ENCODE measurements at regions not wholly inside any gene's neighbourhood (a gene's known extent, or its start where the extent isn't known, plus 50 kb on each side); places are given as distances from the start of the nearest gene placed in this dataset.

DNA sequence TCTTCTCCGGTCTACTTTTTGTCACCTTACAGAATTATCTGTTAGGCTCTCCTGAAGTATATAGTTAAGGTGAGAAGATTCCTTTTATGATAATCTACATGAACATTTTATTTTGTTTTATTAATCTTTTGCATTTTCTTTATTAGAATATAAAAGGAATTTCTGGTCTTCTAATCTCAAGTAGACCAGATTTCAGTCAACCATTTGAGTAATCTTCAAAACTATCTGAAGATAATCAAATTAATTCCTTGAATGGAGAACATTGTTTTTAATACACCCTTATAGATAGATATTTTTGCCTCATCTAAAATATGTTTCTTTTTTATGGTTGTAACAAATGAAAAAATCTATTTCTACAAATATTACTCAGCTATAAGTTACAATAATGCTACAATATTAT is 381.7 kb upstream of the PCDH20 start:
- TF ChIP-seq, protein P1, sequence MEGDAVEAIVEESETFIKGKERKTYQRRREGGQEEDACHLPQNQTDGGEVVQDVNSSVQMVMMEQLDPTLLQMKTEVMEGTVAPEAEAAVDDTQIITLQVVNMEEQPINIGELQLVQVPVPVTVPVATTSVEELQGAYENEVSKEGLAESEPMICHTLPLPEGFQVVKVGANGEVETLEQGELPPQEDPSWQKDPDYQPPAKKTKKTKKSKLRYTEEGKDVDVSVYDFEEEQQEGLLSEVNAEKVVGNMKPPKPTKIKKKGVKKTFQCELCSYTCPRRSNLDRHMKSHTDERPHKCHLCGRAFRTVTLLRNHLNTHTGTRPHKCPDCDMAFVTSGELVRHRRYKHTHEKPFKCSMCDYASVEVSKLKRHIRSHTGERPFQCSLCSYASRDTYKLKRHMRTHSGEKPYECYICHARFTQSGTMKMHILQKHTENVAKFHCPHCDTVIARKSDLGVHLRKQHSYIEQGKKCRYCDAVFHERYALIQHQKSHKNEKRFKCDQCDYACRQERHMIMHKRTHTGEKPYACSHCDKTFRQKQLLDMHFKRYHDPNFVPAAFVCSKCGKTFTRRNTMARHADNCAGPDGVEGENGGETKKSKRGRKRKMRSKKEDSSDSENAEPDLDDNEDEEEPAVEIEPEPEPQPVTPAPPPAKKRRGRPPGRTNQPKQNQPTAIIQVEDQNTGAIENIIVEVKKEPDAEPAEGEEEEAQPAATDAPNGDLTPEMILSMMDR (IDR thresholded peaks at IDR 0.05): no peak
- Histone ChIP-seq H3K4me3 (no peak overlapping the region), H3K4me1 (no peaks in the 10 kb centered on the region), H3K9me3 (no peaks in the 10 kb centered on the region), H3K27me3 (no peaks in the 10 kb centered on the region), H3K27ac (no peak overlapping the region), H3K36me3 (no peaks in the 10 kb centered on the region)
- no peak for DNase-seq (ENCODE audit: low spot score)

DNA sequence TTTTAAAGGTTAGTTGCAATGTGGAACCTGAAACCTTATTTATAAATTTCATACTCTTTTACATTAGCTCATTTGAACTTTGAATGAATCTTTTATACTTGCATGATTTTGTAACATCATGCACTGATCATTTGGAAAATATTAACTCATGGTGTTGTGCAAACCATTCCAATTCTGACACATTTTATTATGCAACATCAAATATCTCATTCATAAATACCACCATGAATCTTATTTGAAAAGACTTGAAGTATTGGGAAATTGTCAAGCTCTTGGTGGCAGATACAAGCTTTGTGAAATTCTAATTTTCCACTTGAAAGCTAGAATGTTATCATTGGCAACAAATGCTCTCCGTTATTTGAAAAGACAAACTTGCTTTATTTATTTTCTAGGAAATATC is 379.9 kb upstream of the PCDH20 start:
- H3K36me3 ChIP-seq: no peaks in the 10 kb centered on the region
- no peaks in the 10 kb centered on the region for H3K4me1 ChIP-seq
- H3K9me3 ChIP-seq: no peaks in the 10 kb centered on the region
- H3K27me3 ChIP-seq: no peaks in the 10 kb centered on the region
- no peak overlapping the region for H3K4me3 ChIP-seq
- TF ChIP-seq, protein P1 (IDR thresholded peaks at IDR 0.05): no peak
- no peak for DNase-seq (ENCODE audit: low spot score)
- no peak overlapping the region for H3K27ac ChIP-seq

DNA sequence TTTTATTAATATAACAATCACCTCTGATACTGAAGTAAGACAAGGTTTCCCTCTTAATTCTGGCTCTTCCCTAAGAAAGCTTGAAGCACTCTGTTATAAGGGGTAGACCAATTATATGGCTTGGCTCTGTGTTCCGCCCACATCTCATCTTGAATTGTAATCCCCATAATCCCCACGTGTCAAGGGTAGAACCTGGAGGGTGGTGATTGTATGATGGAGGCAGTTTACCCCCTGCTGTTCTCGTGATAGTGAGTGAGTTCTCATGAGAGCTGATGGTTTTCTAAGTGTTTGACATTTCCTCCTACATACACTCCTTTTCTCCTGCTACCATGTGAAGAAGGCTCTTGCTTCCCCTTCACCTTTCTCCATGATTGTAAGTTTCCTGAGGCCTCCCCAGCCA is 363.8 kb upstream of the PCDH20 start:
- no peak overlapping the region for H3K27ac ChIP-seq
- no peaks in the 10 kb centered on the region for H3K4me1 ChIP-seq
- no peaks in the 10 kb centered on the region for H3K9me3 ChIP-seq
- TF ChIP-seq, protein P1 (IDR thresholded peaks at IDR 0.05): no peak
- DNase-seq (ENCODE audit: low spot score): no peak
- no peaks in the 10 kb centered on the region for H3K27me3 ChIP-seq
- H3K4me3 ChIP-seq: no peak overlapping the region
- no peaks in the 10 kb centered on the region for H3K36me3 ChIP-seq

DNA sequence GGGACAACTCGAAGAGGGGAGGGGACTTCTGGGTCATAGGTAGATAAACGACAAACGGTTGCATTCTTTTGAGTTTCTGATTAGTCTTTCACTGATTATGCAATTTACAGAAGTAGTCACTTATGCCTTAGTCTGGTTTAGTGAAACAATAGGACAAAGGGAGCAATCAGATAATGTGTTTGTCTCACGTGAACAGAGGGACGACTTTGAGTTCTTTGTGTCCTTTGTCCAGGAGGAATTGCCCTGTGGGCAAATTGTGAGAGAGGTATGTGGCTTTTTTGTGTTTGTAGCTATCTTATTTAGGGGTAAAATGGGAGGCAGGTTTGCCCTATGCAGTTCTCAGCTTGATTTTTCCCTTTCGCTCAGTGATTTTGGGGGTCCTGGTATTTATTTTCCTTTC is 362.9 kb upstream of the PCDH20 start:
- no peak overlapping the region for H3K4me3 ChIP-seq
- H3K27me3 ChIP-seq: no peaks in the 10 kb centered on the region
- H3K27ac ChIP-seq: no peak overlapping the region
- TF ChIP-seq, protein P1 (IDR thresholded peaks at IDR 0.05): no peak
- no peaks in the 10 kb centered on the region for H3K36me3 ChIP-seq
- DNase-seq (ENCODE audit: low spot score): no peak
- no peaks in the 10 kb centered on the region for H3K9me3 ChIP-seq
- no peaks in the 10 kb centered on the region for H3K4me1 ChIP-seq

DNA sequence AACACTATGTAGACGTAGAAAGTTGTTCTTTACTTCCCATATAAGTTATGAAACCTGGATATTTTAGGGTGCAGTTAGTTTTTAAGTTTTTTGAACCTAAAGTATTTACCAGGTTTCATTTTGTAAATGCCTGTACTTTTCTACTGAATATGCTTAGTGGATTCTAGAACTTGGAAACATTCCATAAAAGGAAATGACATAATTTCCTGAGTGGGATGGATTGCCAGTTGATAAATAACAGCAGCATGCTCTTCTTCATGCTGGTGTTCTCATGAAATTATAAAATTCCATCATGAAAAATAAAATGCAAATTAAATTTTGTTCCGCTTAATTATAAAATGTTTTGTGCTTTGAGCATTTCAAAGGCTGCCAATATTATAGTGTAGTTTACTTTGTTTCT is 362.2 kb upstream of the PCDH20 start:
- DNase-seq (ENCODE audit: low spot score): no peak
- no peaks in the 10 kb centered on the region for H3K9me3 ChIP-seq
- H3K36me3 ChIP-seq: no peaks in the 10 kb centered on the region
- H3K27me3 ChIP-seq: no peaks in the 10 kb centered on the region
- no peak overlapping the region for H3K27ac ChIP-seq
- H3K4me1 ChIP-seq: no peaks in the 10 kb centered on the region
- TF ChIP-seq, protein P1 (IDR thresholded peaks at IDR 0.05): no peak
- no peak overlapping the region for H3K4me3 ChIP-seq

DNA sequence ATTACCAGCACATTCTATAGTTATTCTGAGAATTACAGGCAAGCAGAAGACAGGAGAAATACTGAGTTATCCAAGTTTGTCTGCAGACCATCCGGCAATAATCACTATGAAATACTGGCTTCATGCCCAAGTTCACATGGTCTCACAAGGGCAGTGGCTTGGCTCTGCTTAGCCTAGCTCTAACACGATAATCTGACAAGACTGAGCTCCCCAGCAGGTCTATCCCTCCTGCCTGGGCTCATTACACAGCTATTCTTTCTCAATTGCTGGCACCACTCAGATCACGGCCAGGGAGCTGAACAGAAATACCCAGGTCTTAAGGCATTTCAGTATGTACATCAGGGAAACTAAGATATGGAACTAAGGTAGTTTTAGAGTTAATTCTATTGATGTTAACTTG is 361.6 kb upstream of the PCDH20 start:
- H3K27me3 ChIP-seq: no peaks in the 10 kb centered on the region
- no peak overlapping the region for H3K4me3 ChIP-seq
- no peak overlapping the region for H3K27ac ChIP-seq
- H3K4me1 ChIP-seq: no peaks in the 10 kb centered on the region
- H3K9me3 ChIP-seq: no peaks in the 10 kb centered on the region
- TF ChIP-seq, protein P1 (IDR thresholded peaks at IDR 0.05): no peak
- no peak for DNase-seq (ENCODE audit: low spot score)
- H3K36me3 ChIP-seq: no peaks in the 10 kb centered on the region
